CD4-positive, alpha-beta T cell treated with Interleukin-10 for 1 hour (primary cell): ENCODE measurements at regions not wholly inside any gene's neighbourhood (a gene's known extent, or its start where the extent isn't known, plus 50 kb on each side); places are given as distances from the start of the nearest gene placed in this dataset.

ENCODE experiments used
- DNase-seq: peaks from one replicate; pipeline ENCODE4 v3.0.0-alpha.2; 2020

GRCh38 chr2:64704161-64704560, 50.4 kb upstream of the SERTAD2 start:
- no peak for DNase-seq

- DNase-seq: no peak
Measured at GRCh38 chr2:64704996-64705395, 51.3 kb upstream of the SERTAD2 start.

GRCh38 chr2:64707276-64707675, 53.6 kb upstream of the SERTAD2 start:
- no peak for DNase-seq

GRCh38 chr2:64708829-64709228, 55.1 kb upstream of the SERTAD2 start:
- DNase-seq: no peak

- no peak for DNase-seq
Measured at GRCh38 chr2:64711252-64711800, 57.6 kb upstream of the SERTAD2 start.

GRCh38 chr2:64713686-64714085, 60.0 kb upstream of the SERTAD2 start:
- no peak for DNase-seq

- no peak for DNase-seq
Measured at GRCh38 chr2:64716569-64716968, 62.9 kb upstream of the SERTAD2 start.

- no peak for DNase-seq
Measured at GRCh38 chr2:64718250-64718885, 64.7 kb upstream of the SERTAD2 start.

GRCh38 chr2:64720535-64721319, 67.0 kb upstream of the SERTAD2 start:
- no peak for DNase-seq

GRCh38 chr2:64721320-64721623, 67.6 kb upstream of the SERTAD2 start:
- no peak for DNase-seq

- no peak for DNase-seq
Measured at GRCh38 chr2:64722291-64723044, 68.8 kb upstream of the SERTAD2 start.

- DNase-seq: peak; percentile 47
Measured at GRCh38 chr2:64727013-64727767, 73.5 kb upstream of the SERTAD2 start.

- DNase-seq: no peak
Measured at GRCh38 chr2:64727843-64728463, 74.2 kb upstream of the SERTAD2 start.

GRCh38 chr2:64730551-64731262, 77.0 kb upstream of the SERTAD2 start:
- peak; percentile 56 for DNase-seq

GRCh38 chr2:64731263-64731643, 77.5 kb upstream of the SERTAD2 start:
- DNase-seq: no peak

GRCh38 chr2:64731746-64732145, 78.0 kb upstream of the SERTAD2 start:
- DNase-seq: no peak

- DNase-seq: no peak
Measured at GRCh38 chr2:64732146-64732545, 78.4 kb upstream of the SERTAD2 start.

GRCh38 chr2:64735504-64735903, 81.8 kb upstream of the SERTAD2 start:
- DNase-seq: no peak

- DNase-seq: no peak
Measured at GRCh38 chr2:64737547-64737946, 83.8 kb upstream of the SERTAD2 start.

- DNase-seq: no peak
Measured at GRCh38 chr2:64738026-64738425, 84.3 kb upstream of the SERTAD2 start.

GRCh38 chr2:64742678-64743077, 89.0 kb upstream of the SERTAD2 start:
- no peak for DNase-seq
